Activated CD4-positive, alpha-beta T cell treated with anti-CD3 and anti-CD28 coated beads, Interleukin-2, amount 50 U/mL, for 24 hours (primary cell): ENCODE measurements at regions not wholly inside any gene's neighbourhood (a gene's known extent, or its start where the extent isn't known, plus 50 kb on each side); places are given as distances from the start of the nearest gene placed in this dataset.

Experiments used
- DNase-seq, 2 donors: peaks; one replicate each; pipeline ENCODE4 v3.0.0-alpha.2; 2020; ENCODE audit warnings: low read depth in 1 of 2, low spot score in 1 of 2

DNA sequence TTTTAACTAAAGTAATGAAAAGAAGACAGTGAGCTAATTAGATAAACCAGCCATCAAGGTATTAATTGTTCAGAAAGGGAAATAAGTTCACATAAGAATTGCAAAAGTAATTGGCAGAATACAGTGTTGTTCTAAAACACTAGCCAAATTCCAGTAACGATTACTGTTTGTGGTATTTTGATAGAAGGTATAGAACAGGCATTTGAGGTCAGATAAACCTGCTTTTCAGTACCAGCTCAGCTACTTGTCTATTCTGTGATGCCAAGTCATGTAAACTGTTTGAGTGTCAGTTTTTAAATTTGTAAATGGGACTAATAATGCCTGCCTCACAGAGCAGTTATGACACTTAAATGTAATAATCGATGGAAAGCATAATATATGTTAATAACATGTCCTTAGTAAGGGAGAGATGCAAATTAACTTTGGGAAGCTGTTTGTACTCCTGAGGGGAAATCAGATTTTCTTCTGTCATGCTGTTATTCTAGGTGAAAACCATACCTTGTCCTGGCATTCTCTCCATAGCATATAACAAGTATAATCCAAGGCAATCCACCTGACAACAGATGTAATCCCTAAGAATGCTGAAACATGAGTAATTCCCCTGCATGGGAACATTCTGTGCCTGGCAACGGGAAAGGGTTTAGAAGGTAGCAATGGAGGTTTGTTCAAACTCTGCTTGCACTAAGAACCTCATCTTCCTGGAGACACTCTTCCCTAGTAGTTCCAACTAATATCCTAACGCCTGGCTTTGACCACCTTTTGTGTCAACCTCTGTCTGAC, 509.5 kb upstream of the PAPPA start:
- DNase-seq: no peak

DNA sequence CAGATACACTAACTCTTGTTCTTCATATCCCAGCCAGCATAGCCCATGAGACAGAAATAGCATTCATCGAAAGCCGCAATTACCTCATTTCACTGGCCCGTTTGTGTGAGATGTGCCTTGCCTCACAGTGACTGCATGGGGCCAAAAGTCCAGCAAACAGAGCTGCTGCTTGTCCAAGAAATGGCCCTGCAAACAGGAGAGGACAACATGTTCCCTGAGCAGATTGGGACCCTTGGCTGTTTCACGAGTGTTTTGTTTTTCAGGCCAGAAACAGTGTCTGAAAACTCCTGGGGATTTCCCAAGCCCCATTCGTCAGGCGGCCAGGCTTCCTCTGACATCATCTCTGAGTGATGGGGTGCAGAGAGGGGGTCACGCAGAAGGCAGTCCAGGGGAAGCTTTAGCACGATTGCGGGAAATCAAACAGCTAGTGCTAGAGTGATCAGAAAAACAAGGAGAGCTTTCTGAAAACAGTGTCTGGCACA, 503.6 kb upstream of the PAPPA start:
- no peak for DNase-seq

- DNase-seq: no peak
Measured at GRCh38 chr9:115650768-115651167, 502.8 kb upstream of the PAPPA start.

DNA sequence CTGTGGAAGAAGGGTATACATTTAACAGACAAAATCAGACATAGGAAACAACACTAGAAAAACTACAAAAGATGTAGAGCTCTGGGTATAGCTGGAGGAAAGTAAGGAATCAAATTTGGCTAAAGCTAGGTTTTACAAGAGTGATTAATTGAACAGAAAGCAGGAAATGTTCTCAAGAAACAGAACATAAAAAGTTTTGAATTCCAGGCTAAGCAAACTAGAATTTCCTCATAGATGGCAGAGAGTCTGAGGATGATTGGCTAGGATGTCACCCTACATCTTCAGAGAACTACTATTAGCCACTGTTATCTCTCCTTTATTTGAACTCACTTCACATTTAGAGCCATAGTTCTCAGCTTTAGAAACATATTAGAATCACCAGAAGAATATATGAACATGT, 502.1 kb upstream of the PAPPA start:
- no peak for DNase-seq

DNA sequence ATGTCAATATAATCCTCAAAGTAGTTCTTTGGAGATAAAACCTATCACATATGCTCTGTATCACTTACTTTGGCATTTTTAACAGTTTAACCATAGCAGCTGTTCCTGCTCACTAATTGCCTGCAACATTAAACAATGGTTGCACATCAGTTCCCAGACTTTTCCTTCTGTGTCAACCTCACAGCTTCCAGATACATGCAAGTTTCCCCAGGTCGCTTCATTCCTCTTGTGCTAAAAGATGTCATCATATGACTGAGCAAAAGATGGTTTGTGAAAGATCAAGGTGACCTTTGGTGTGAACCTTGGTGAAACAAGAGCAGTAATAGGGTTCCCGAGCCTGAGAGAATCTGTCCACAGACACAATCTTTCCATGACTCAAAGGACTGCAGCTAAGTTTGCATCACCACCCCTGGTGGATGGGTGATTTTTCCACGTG, 500.4 kb upstream of the PAPPA start:
- no peak for DNase-seq

DNA sequence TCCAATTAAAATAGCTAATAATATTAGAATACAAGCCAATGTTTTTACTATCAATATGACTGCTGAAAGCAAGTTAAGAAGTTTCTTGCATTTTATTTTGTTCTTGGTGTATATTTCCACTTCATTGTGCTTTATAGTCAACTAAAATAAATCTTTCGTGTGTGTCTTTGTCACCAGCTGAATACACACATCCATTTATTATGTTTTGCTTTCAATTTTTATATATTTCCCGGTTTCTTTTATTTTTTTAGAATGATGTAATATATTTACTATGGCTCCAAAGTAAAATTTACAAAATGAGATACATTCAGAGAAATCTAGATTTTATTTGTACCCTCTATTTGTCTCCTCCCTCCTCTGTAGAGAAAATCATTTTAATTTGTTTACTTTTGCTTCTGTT, 495.9 kb upstream of the PAPPA start:
- DNase-seq: no peak

DNA sequence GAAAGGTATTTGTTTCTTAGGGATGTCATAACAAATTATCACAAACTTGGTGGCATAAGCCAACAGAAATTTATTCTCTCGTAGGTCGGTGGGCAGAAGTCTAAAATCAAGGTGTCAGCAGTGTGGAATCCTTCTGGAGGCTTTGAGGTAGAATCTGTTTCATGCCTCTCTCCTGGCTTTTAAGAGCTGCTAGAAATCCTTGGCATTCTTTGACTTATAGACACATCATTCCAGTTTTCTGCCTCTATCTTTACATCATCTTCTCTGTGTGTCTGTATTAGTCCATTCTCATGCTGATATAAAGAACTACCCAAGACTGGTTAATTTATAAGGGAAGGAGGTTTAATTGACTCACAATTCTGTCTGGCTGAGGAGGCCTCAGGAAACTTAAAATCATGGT, 488.1 kb upstream of the PAPPA start:
- DNase-seq: no peak

DNA sequence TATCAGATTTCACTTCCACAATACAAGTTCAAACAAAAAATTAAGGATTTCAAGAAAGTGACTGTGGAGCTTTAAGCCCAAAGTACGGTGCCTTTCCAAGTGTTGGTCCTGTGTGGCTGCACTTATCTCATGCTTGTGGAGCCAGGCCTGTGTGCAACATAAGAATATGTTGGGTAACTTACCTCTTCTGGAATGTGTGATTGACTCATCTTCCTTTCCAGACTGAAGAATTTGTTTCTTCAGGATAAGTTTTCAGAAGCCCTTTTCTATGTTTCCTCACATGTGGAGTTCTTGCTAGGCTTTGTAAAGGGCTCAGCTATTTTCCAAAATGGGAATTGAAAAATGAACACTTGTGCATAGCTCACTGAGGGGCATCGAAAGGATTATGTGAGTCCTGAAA, 485.1 kb upstream of the PAPPA start:
- no peak for DNase-seq

GRCh38 chr9:115671236-115671962, 482.2 kb upstream of the PAPPA start:
- DNase-seq: no peak

DNA sequence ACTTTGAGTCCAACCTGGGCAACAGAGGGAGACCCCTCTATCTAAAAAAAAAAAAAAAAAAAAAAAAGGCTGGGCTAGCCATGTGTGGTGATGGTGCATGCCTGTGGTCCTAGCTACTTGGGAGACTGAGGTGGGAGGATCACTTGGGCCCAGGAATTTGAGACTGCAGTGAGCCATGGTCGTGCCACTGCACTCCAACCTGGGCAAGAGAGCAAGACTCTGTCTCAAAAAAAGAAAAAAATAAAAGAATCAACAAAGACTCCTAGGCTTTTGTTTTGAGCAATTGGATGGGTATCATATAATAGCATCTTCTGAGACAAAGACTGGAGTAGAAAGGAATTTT, 481.7 kb upstream of the PAPPA start:
- no peak for DNase-seq

- no peak for DNase-seq
Measured at GRCh38 chr9:115672477-115673316, 480.9 kb upstream of the PAPPA start.

GRCh38 chr9:115673599-115673998, 480.0 kb upstream of the PAPPA start:
- DNase-seq: no peak

DNA sequence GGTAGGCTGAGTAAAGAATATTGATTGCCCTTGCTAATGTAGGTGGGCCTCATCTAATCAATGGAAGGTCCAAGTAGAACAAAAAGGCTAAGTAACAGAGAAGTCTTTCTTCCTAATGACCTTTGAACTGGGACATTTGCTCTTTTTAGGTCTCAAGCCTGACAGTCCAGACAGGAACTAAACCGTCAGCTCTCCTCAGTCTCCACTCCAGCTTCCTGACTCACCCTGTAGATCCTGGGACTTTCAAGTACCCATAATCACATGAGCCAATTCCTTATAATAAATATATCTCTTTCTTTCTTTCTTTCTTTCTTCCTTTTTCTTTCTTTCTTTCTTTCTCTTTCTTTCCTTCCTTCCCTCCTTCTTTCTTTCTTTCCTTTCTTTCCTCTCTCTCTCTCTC, 479.5 kb upstream of the PAPPA start:
- DNase-seq: no peak

DNA sequence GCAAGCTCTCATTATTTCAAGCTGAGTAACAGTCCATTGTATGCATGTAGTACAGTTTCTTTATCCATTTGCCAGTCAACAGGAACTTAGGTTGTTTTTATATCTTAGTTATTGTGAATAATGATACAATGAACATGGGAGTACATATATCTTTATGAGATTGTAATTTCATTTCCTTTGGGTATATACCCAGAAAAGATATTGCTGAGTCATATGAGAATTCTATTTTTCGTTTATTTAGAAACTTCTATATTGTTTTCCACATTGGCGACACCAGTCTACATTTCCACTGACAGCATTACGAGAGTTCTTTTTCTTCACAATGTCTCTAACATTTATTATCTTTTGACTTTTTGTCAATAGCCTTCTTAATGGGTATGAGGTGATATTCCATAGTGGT, 477.8 kb upstream of the PAPPA start:
- DNase-seq: no peak

DNA sequence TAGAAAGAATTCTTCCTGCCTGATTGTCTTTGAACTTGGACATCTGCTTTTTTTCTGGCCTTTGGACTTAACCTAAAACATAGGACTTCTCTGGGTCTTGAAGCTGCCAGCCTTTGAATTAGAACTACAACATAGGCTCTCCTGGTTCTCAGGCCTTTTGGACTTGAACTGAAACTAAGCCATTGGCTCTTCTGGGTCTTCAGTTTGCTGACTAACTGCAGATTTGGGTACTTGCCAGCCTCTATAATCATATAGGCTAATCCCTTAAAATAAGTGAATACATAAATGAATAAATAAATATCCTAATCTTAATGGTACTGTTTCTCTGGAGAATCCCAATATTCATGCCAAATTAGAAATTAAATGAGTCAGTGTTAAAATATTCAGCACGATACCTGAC, 473.4 kb upstream of the PAPPA start:
- DNase-seq: no peak

DNA sequence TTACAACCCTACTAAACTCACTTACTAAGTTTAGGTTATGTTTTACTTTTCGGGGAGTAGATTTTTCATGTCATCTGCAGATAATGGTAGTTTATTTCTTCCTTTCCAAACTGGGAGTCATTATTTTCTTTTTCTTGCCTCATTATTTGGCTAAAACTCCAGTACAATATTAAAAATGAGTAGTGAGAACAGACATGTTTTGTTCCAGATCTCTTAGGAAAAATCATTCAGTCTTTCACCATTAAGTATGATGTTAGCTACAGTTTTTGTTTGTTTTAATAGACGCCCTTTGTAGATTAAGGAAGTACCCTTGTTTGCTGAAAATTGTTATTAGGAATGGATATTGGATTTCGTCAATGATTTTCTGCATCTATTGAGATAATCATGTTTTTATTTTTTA, 472.0 kb upstream of the PAPPA start:
- no peak for DNase-seq

- DNase-seq: no peak
Measured at GRCh38 chr9:115686069-115686468, 467.5 kb upstream of the PAPPA start.

DNA sequence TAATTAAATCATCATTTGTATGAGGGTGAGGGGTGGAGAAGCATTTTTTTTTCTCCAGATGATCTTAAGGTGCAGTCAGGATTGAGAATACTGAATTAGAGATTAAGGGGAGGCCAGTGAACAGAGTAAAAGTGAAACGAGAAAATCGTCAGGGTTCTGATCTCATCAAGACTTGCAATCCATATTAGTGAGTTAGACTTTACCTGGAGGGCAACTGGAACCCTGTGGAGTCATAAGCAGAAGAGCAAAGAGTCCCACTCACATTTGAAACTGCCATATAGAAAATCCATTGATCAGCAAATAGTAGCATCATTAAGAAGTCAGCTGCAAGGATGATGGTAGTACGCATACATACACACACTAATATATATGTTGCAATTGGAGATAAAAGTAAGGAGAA, 466.2 kb upstream of the PAPPA start:
- DNase-seq: no peak

DNA sequence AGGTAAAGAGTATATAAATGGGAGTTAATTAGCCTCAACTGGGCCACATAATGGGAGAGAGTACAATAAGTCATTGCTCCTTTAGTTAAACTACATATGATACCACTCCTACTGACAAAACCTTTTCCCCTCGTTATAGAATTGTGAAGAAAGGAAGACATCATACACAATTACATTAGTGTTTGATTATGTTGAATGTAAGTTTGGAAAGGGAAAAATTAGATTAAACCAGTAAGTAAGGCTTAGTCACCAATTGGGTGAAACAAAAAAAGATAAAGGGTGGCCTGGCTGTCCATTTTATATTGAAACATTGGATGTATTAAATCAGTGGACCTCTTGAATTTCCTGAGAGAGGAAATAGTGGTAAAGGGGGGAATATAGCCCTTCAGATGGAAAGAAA, 464.3 kb upstream of the PAPPA start:
- DNase-seq: no peak

- no peak for DNase-seq
Measured at GRCh38 chr9:115690786-115691496, 462.6 kb upstream of the PAPPA start.

DNA sequence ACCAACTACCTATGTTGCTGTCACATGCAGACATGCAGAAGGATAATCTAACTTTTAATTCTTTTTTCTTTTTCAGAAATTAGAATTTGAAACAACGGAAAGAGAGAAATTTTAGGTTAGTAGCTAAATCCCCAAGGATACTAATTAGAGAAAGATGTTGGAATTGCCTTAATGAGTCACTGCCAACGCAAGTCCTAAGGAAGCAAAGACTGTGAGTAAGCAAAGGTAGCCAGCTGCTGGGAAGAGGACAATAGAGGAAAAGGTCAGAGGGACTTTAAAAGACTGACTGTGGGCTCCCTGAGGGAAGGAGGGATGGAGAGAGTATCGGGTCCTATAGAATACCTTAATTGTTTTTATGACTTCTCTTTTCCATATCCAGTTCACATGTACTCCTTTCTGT, 461.9 kb upstream of the PAPPA start:
- DNase-seq: no peak
